ENCODE measurements at regions not wholly inside any gene's neighbourhood (a gene's known extent, or its start where the extent isn't known, plus 50 kb on each side); places are given as distances from the start of the nearest gene placed in this dataset.

DNA sequence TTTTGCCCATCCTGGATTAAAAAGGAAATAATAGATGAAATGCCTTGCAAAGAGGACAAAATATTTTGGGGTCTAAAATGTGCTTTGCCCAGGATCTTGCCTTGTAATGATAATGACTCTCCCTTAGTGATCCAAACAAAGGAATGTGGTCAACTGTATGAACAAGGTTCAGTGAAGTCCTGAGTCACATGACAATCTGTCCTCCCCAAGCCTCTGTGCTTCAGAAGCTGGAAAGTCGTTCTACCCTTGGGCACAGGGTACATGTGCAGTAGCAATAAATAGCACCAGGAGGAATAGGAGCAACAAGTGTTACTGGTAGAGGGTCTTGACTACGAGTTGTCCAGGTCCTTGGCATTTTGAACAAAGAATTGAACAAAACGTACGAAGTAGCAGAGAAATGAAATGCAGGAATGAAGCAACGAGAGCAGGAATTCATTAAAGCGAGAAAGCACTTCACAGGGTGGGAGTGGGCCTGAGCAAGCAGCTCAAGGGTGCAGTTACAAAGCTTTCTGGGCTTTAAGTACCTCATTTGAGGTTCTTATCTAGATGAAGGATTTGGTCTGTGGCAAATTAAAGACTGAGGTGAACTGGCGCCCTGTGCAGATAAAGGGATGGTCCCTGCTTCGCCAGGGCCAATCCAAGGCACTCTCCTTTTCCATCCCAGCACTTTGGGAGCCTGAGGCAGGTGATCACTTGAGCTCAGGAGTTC is 65.8 kb downstream of the RESF1 start:
- TF ChIP-seq YY1 (IDR thresholded peaks at IDR 0.05) = no peak
- TF ChIP-seq, protein P1, sequence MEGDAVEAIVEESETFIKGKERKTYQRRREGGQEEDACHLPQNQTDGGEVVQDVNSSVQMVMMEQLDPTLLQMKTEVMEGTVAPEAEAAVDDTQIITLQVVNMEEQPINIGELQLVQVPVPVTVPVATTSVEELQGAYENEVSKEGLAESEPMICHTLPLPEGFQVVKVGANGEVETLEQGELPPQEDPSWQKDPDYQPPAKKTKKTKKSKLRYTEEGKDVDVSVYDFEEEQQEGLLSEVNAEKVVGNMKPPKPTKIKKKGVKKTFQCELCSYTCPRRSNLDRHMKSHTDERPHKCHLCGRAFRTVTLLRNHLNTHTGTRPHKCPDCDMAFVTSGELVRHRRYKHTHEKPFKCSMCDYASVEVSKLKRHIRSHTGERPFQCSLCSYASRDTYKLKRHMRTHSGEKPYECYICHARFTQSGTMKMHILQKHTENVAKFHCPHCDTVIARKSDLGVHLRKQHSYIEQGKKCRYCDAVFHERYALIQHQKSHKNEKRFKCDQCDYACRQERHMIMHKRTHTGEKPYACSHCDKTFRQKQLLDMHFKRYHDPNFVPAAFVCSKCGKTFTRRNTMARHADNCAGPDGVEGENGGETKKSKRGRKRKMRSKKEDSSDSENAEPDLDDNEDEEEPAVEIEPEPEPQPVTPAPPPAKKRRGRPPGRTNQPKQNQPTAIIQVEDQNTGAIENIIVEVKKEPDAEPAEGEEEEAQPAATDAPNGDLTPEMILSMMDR (IDR thresholded peaks at IDR 0.05; ENCODE audit: low read depth, low read length, missing input control) = no peak
- TF ChIP-seq TAF1 (conservative IDR thresholded peaks at IDR 0.05) = no peak
- no peak for TF ChIP-seq FOXA1 (IDR thresholded peaks at IDR 0.05)
- no peak for TF ChIP-seq RAD21 (IDR thresholded peaks at IDR 0.05)
